ENCODE measurements at regions not wholly inside any gene's neighbourhood (a gene's known extent, or its start where the extent isn't known, plus 50 kb on each side); places are given as distances from the start of the nearest gene placed in this dataset.

DNA sequence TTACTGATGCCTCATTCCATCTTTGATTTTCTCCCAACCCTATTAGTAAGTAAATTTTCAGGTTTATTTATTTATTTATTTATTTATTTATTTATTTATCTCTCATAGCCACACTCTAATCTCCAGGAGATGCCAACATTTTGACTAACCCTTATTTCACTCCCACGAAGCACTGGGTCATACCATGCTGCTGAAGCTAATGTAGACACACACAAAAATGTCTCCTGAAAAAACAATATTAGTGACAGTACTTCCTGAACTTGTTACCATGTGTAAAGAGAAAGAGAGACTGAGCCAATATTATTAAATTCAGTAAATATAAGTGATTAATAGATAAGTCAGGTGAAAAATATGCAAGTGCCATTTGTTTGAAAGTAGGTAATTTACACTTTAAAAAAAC, 402.7 kb downstream of the C4orf33 start:
- no peaks in the 10 kb centered on the region for H3K27me3 ChIP-seq (replicated peaks in 1 of 4; ENCODE audit: control extremely low read depth in 1 of 4, control insufficient read depth in 3 of 4, insufficient read depth in 4 of 4, low read length in 3 of 4)
- H3K4me3 ChIP-seq (ENCODE audit: control extremely low read depth in 1 of 5, extremely low read depth in 1 of 5, insufficient read depth in 1 of 5, low read depth in 2 of 5, low read length in 4 of 5) = no peak overlapping the region
- TF ChIP-seq EZH2 (IDR thresholded peaks at IDR 0.05; ENCODE audit: borderline replicate concordance, insufficient read depth, low read depth, low read length, poor library complexity, severe bottlenecking) (no peak), CTCF (IDR thresholded peaks at IDR 0.05) (no peak)
- whole genome bisulfite sequencing (ENCODE audit: insufficient coverage) = no CpG with 5 or more reads among the region's 1 CpG
- POLR2A ChIA-PET = no interaction called here
- Mint-ChIP-seq H3K4me3 (no peak overlapping the region), H3K9me3 (ENCODE audit: insufficient read depth) (no peaks in the 10 kb centered on the region), H3K27me3 (no peaks in the 10 kb centered on the region), H3K4me1 (no peaks in the 10 kb centered on the region), H3K27ac (no peak overlapping the region)
- no peaks in the 10 kb centered on the region for H3K9me3 ChIP-seq (ENCODE audit: control extremely low read depth in 1 of 3, control insufficient read depth in 2 of 3, insufficient read depth in 1 of 3, low read length in 2 of 3)
- no peaks in the 10 kb centered on the region for H3K79me2 ChIP-seq (ENCODE audit: control insufficient read depth, insufficient read depth, low read length)
- no peak overlapping the region for H3K4me2 ChIP-seq (replicated peaks; ENCODE audit: low read depth, low read length, poor library complexity, severe bottlenecking)
- DNase-seq (no peak), ATAC-seq (ENCODE audit: low read depth) (no peak)
- no peaks in the 10 kb centered on the region for H3K4me1 ChIP-seq (ENCODE audit: control insufficient read depth in 2 of 2, insufficient read depth in 2 of 2, low read length in 2 of 2)
- CTCF ChIA-PET = no interaction called here
- no peak overlapping the region for H3K27ac ChIP-seq (ENCODE audit: low read length in 2 of 2)
- H4K20me1 ChIP-seq (ENCODE audit: control insufficient read depth, insufficient read depth, low read length, poor library complexity, severe bottlenecking) = no peaks in the 10 kb centered on the region
- intact Hi-C loops (cut with micrococcal nuclease) = no loop called here
- no peaks in the 10 kb centered on the region for H3K36me3 ChIP-seq (replicated peaks in 1 of 2; ENCODE audit: control extremely low read depth in 1 of 2, control insufficient read depth in 1 of 2, extremely low read depth in 1 of 2, insufficient read depth in 2 of 2, low read length in 1 of 2)
- H2AFZ ChIP-seq (ENCODE audit: insufficient read depth, low read depth, low read length, poor library complexity, severe bottlenecking) = no peak overlapping the region
- no peak overlapping the region for H3K9ac ChIP-seq (ENCODE audit: low read length)

DNA sequence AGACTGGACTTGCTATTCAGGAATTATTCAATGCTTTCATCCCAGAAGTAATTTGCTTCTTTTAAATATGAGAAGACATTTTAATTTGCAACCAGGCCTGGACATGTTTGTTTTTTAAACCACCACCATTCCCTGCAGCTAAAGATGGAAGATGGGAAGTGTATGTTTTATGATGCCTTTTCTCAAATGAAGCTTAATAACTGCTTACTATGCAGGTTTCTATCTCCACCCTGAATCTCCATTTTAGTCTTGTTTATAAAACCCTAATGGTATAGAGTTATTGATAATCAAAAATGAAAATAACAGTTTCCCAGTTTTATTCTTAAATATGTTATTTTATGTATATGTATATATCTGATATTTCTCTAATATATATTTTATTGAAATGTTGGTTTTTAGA, 418.9 kb downstream of the C4orf33 start:
- CTCF ChIA-PET = no interaction called here
- Histone ChIP-seq H4K20me1 (ENCODE audit: control insufficient read depth, insufficient read depth, low read length, poor library complexity, severe bottlenecking) (no peaks in the 10 kb centered on the region), H3K27me3 (replicated peaks in 1 of 4; ENCODE audit: control extremely low read depth in 1 of 4, control insufficient read depth in 3 of 4, insufficient read depth in 4 of 4, low read length in 3 of 4) (no peaks in the 10 kb centered on the region), H3K27ac (ENCODE audit: low read length in 2 of 2) (no peak overlapping the region), H3K4me2 (replicated peaks; ENCODE audit: low read depth, low read length, poor library complexity, severe bottlenecking) (no peak overlapping the region), H3K4me3 (ENCODE audit: control extremely low read depth in 1 of 5, extremely low read depth in 1 of 5, insufficient read depth in 1 of 5, low read depth in 2 of 5, low read length in 4 of 5) (no peak overlapping the region), H3K9me3 (ENCODE audit: control extremely low read depth in 1 of 3, control insufficient read depth in 2 of 3, insufficient read depth in 1 of 3, low read length in 2 of 3) (no peaks in the 10 kb centered on the region), H2AFZ (ENCODE audit: insufficient read depth, low read depth, low read length, poor library complexity, severe bottlenecking) (no peak overlapping the region), H3K36me3 (replicated peaks in 1 of 2; ENCODE audit: control extremely low read depth in 1 of 2, control insufficient read depth in 1 of 2, extremely low read depth in 1 of 2, insufficient read depth in 2 of 2, low read length in 1 of 2) (no peaks in the 10 kb centered on the region), H3K79me2 (ENCODE audit: control insufficient read depth, insufficient read depth, low read length) (no peaks in the 10 kb centered on the region), H3K4me1 (ENCODE audit: control insufficient read depth in 2 of 2, insufficient read depth in 2 of 2, low read length in 2 of 2) (no peaks in the 10 kb centered on the region), H3K9ac (ENCODE audit: low read length) (no peak overlapping the region)
- H3K27ac Mint-ChIP-seq = no peak overlapping the region
- H3K4me1 Mint-ChIP-seq = no peaks in the 10 kb centered on the region
- POLR2A ChIA-PET = no interaction called here
- DNase-seq (no peak), ATAC-seq (ENCODE audit: low read depth) (no peak)
- H3K4me3 Mint-ChIP-seq = no peak overlapping the region
- H3K9me3 Mint-ChIP-seq (ENCODE audit: insufficient read depth) = peaks cover 2% of the 10 kb centered on the region
- H3K27me3 Mint-ChIP-seq = no peaks in the 10 kb centered on the region
- intact Hi-C loops (cut with micrococcal nuclease) = no loop called here
- TF ChIP-seq CTCF (IDR thresholded peaks at IDR 0.05) = no peak
- no peak for TF ChIP-seq EZH2 (IDR thresholded peaks at IDR 0.05; ENCODE audit: borderline replicate concordance, insufficient read depth, low read depth, low read length, poor library complexity, severe bottlenecking)

All from B cell (primary cell).